Stimulated activated naive CD8-positive, alpha-beta T cell treated with anti-CD3 and anti-CD28 coated beads, Interleukin-15, amount 100 ng/mL, for 72 hours (primary cell): ENCODE measurements at regions not wholly inside any gene's neighbourhood (a gene's known extent, or its start where the extent isn't known, plus 50 kb on each side); places are given as distances from the start of the nearest gene placed in this dataset.

Experiments
- ATAC-seq: fragments of 150-1000 bp; cut with Tn5 transposase; 2 replicates; pipeline ENCODE4 v1.10.0; 2021; ENCODE audit warnings: mild to moderate bottlenecking, moderate library complexity
- DNase-seq, 2 donors: peaks; one replicate each; pipeline ENCODE4 v3.0.0; 2021 to 2022
- H3K27ac Mint-ChIP-seq, 2 donors: one replicate each; pipeline ENCODE4 v1.8.0; 2022; ENCODE audit warnings: mild to moderate bottlenecking in 2 of 2, mixed read lengths in 2 of 2, moderate library complexity in 2 of 2
- H3K27me3 Mint-ChIP-seq: one replicate; pipeline ENCODE4 v1.8.0; 2022; ENCODE audit warnings: mixed read lengths
- H3K4me1 Mint-ChIP-seq: one replicate; pipeline ENCODE4 v1.8.0; 2022; ENCODE audit warnings: mild to moderate bottlenecking, mixed read lengths
- H3K4me3 Mint-ChIP-seq, 2 donors: one replicate each; pipeline ENCODE4 v1.8.0; 2022; ENCODE audit warnings: mild to moderate bottlenecking in 2 of 2, mixed read lengths in 2 of 2, moderate library complexity in 1 of 2
- H3K9me3 Mint-ChIP-seq, 2 donors: one replicate each; pipeline ENCODE4 v1.8.0; 2022; ENCODE audit warnings: mixed read lengths in 2 of 2

DNA sequence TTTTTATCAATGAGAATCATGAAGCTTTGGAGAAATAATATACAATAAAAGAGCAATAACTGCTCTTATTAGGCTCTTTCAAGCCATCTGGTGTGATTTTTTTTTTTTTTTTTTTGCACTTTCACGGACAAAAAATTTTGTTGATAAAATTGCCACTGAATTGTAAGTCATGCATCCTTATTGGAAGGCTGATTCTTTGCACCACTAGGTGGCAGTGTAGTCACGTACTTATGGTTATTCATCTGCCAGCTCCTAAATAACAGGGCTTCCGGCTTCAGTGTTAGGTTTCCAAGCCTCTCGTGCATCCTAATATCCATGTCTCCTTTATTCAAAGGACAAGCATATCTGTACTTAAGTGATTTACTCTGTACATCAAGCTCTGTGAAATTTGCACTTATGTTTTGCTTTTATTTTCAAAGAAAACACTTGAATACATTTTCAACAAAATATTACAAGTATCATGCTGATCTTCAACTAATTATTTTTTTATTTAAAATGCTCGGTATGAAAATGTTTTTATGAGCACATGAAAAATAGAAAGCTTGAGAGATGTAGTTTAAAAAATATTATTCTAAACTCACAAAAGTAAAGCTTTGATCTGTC, 1578.3 kb upstream of the TENM3 start:
- Mint-ChIP-seq H3K27ac (no peak overlapping the region), H3K9me3 (no peaks in the 10 kb centered on the region), H3K27me3 (no peaks in the 10 kb centered on the region), H3K4me1 (peaks cover 6% of the 10 kb centered on the region), H3K4me3 (no peak overlapping the region)
- DNase-seq (peak; percentile 38 to 48), ATAC-seq (no peak)

DNA sequence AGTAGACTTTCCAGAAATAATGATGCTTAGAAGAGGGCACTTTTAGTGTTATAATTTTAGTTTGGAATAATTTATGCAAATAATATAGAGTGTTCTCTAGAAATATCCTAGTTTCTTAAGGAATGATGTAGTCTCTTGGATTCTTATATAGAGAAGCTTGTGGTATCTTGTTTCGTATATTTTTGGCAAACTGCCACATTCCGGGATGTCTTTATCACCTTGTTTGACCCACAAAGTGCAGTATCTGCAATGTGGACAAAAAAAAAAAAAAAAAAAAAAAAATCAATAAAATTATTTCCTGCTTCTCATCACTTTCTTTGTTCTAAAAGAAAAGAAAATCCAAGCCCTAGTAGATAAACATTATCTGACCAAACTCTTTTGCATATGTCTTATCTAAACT, 1577.7 kb upstream of the TENM3 start:
- Mint-ChIP-seq H3K27me3 (no peaks in the 10 kb centered on the region), H3K27ac (no peak overlapping the region), H3K4me3 (no peak overlapping the region), H3K9me3 (no peaks in the 10 kb centered on the region), H3K4me1 (peaks cover 6% of the 10 kb centered on the region)
- no peak for ATAC-seq
- DNase-seq = no peak

DNA sequence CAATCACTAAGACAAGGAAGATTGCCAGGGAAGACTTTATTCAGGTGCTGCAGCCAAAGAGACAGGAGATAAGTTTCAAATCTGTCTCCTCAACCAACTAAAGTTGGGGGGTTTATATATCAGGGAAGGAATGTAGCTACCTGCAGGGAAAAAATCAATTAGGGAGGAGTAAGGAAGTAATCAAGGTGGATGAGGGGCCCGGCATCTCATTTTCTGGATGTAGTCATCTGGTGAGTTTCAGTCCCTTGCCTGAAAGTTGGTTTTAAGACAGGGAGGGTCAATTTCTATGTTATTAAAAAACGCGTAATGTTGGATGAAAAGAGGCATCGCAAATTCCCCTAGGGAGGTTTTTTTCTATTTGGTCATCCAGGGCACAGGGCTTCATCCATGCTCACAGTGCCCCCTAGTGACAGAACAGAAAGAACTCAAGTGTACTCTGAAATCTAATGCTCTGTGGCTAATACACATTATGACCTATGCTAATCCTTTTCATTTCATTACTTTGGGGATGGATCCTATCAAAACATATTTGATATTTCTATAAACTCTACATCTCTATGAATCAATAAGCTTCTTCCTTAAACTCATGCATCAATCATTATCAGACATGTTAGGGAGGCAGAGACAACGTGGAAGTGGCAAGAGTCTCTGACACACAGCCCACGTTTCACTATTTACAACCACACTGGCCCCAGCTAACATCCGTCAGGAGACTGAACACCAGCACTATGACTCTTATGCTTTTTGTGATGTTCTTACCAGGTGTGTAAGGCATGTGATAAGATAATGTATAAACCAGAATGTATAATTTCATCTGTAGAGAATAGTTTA, 1577.0 kb upstream of the TENM3 start:
- Mint-ChIP-seq H3K27ac (no peak overlapping the region), H3K4me3 (no peak overlapping the region), H3K4me1 (peaks cover 6% of the 10 kb centered on the region), H3K9me3 (no peaks in the 10 kb centered on the region), H3K27me3 (no peaks in the 10 kb centered on the region)
- DNase-seq (peak in 1 of 2 donors; percentile 19), ATAC-seq (peak; percentile 67)

DNA sequence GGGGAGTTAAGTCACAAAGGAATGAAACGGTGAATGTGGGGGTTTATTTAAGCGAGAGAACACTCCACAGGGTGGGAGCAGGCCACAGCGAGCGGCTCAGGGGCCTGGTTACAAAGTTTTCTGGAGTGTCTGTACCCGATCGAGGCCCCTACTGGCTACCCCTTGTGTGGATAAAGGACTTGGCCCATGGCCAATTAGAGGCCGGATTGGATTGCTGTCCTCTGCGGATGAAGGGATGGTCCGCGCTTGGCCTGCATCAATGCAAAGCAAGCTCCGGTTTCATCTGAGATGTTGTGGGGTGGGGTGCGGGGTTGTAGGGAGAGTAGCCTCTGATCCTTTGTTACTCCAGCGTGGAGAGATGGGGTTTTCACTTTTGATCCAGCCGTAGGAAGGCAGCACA, 1574.5 kb upstream of the TENM3 start:
- no peaks in the 10 kb centered on the region for H3K9me3 Mint-ChIP-seq
- ATAC-seq (no peak), DNase-seq (no peak)
- H3K4me1 Mint-ChIP-seq = peaks cover 6% of the 10 kb centered on the region
- H3K4me3 Mint-ChIP-seq = no peak overlapping the region
- H3K27ac Mint-ChIP-seq = no peak overlapping the region
- no peaks in the 10 kb centered on the region for H3K27me3 Mint-ChIP-seq

DNA sequence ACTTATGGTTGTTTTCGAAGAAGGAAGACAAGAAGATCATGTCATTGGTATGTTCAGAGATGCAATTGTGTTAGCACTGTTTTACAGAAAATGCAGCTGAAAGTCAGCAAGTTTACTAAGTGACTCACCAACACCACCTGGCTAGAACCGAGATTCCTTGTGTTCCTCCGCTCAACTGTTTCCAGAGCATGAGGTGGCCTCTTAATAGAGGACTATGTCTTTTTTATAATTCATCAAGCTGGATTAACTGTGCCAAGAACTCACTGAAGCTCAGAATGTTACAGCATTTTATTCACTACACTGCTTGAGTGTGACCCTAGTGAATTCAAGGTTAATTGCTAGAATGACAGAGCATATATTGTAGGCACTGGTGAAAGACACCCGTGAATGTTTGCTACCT, 1573.5 kb upstream of the TENM3 start:
- H3K27me3 Mint-ChIP-seq = no peaks in the 10 kb centered on the region
- ATAC-seq (no peak), DNase-seq (no peak)
- H3K9me3 Mint-ChIP-seq = no peaks in the 10 kb centered on the region
- H3K27ac Mint-ChIP-seq = no peak overlapping the region
- H3K4me1 Mint-ChIP-seq = peaks cover 6% of the 10 kb centered on the region
- H3K4me3 Mint-ChIP-seq = no peak overlapping the region

DNA sequence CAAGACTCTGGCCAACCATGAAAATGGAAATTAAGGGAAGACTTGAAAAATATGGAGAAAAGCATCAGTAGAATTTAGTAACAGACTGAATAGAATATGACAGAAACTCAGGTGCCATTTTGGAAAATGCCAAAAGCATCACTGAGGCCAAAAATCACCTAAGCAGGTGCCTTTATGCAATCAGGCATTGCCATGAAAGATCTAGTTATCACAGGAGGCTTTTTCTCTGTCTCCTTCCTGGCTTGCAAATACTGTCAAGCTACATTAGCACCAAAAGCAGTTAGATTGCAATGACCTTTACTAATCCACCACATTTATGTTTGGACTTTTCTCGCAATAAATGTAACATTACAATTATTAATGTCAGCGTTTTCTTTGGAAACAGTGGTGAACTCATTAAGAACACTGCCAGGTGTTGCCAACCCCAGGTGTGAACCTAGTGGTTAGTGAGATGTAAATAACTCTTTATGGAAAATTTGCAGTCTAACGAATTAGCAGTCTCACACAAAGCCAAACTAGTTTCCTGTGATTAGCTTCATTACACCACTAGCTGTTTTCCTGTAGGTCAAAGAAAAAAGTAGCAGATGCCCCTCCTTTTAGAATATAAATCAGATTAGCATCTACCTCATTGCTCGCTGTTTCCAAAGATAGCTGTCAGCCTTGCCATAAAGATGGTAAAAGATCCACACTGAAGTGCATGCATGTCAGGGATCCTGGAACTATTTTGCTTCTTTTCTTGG, 1568.4 kb upstream of the TENM3 start:
- Mint-ChIP-seq H3K27ac (no peak overlapping the region), H3K27me3 (peaks cover 7% of the 10 kb centered on the region), H3K9me3 (peaks cover 0 to 6% of the 10 kb centered on the region in 2 donors), H3K4me3 (no peak overlapping the region), H3K4me1 (no peaks in the 10 kb centered on the region)
- no peak for DNase-seq
- no peak for ATAC-seq

DNA sequence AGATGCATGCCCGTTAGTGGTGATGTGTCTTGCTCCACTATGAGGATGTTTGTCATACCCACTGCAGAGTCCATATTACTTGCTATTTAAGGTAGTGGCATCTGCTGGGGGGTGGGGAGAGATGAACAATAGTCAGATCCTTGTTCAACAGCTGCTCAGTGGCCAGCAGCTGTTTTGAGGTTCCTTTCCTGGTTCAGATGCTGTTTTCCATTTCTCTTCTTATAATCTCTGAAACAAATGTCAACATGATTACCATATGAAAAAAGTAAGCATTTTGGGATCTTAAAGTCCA, 1567.9 kb upstream of the TENM3 start:
- H3K4me1 Mint-ChIP-seq = no peaks in the 10 kb centered on the region
- peaks cover 0 to 6% of the 10 kb centered on the region in 2 donors for H3K9me3 Mint-ChIP-seq
- ATAC-seq (no peak), DNase-seq (no peak)
- no peak overlapping the region for H3K4me3 Mint-ChIP-seq
- peaks cover 8% of the 10 kb centered on the region for H3K27me3 Mint-ChIP-seq
- no peak overlapping the region for H3K27ac Mint-ChIP-seq

DNA sequence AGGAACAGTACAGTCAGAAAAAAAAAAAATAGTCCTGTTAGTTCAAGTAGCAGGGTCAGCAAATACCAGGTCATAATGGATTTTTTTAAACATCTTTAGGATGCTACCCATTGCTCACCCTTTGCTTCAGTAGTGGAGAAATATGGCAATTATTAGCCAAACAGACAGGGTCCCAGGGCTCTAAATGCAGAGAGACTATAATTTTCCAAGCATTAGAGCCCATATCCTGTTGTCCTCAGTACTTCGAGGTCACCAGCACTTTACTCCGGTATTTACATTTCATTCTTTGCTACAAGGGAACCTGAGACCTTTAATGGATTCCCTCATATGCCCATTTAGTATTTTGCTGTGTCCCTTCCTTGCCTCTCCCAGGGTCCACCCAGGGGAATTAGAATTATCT, 1562.9 kb upstream of the TENM3 start:
- Mint-ChIP-seq H3K4me3 (no peak overlapping the region), H3K27me3 (peaks cover 8% of the 10 kb centered on the region), H3K9me3 (peaks cover 0 to 6% of the 10 kb centered on the region in 2 donors), H3K27ac (no peak overlapping the region), H3K4me1 (no peaks in the 10 kb centered on the region)
- DNase-seq = no peak
- no peak for ATAC-seq

DNA sequence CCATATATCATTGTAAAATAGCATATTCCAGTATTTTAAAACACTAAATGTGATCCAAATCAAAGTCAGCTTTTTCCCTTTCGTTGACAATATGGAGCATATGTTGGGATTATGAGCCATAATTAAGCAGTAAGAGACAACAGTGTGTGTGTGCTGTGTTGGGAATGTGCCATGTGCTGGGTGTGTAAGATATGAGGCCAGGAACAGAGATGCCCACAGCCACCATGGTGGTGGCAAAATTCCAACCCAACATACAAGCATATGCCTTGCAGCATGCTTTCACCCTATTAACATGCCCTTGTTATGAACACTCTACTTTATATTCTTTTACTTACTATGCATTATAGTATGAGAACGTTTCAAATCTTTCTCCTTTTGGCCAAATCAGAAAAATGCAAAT, 1560.4 kb upstream of the TENM3 start:
- Mint-ChIP-seq H3K4me3 (no peak overlapping the region), H3K9me3 (peaks cover 0 to 6% of the 10 kb centered on the region in 2 donors), H3K27ac (no peak overlapping the region), H3K27me3 (peaks cover 8% of the 10 kb centered on the region), H3K4me1 (no peaks in the 10 kb centered on the region)
- no peak for ATAC-seq
- DNase-seq = no peak

DNA sequence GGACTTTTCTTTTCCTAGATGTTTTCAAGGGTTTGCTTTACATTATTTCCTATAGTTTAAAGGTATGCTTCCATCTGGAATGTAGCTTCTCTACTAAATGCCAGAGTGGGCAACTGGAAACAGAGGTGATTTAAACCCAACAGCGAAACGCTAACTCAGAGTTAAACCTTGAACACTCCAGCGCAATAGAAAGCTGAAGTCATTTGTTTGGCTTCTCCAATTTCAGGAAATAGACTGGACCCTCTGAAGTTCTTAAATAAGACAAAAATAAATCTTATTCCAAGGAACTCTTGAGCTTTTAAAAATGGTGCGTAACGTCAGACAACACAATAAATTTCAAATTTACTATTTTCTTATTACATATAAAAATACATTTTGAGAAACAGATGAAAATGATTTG, 1560.0 kb upstream of the TENM3 start:
- Mint-ChIP-seq H3K4me1 (no peaks in the 10 kb centered on the region), H3K4me3 (no peak overlapping the region), H3K27ac (no peak overlapping the region), H3K27me3 (peaks cover 8% of the 10 kb centered on the region), H3K9me3 (peaks cover 0 to 2% of the 10 kb centered on the region in 2 donors)
- DNase-seq (no peak), ATAC-seq (no peak)

DNA sequence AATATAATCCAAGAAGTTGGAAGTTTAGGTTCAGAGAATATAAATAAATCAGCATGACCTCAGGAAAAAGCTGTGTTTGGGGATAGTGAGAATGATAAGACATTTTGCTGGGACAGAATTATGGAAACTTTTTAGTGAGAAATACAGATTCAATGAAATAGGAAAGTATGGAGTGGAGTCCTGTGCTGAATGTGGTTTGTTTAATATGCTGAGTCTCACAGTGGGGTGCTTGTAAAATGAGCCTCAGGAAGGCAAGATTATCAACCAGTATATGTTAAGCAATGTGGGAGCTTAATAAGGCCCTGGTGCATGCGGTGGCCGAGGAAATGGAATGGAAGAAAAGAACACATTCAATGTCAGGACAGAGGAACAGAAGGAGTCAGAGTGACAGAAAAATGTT, 1554.7 kb upstream of the TENM3 start:
- no peak for ATAC-seq
- DNase-seq = no peak
- Mint-ChIP-seq H3K4me3 (no peak overlapping the region), H3K9me3 (peaks cover 0 to under 1% of the 10 kb centered on the region in 2 donors), H3K27me3 (no peaks in the 10 kb centered on the region), H3K27ac (no peak overlapping the region), H3K4me1 (no peaks in the 10 kb centered on the region)

DNA sequence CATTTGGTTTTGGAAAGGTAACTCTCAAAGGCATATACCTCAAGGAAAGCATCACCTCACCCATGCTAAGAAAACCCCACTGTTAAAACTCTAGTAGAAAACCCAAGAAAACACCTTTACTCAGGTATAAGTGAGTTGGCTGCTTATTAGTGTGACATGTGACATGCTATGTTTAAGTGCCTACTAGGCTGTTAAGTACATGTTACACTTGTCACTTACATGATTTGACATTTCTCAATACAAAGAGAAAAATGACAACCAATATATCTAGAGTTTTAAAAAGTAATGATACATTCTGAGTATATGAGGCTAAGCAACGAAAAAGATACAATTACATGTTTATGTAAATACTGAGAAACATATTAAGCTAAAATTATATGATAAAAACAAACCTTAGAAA, 1548.3 kb upstream of the TENM3 start:
- no peaks in the 10 kb centered on the region for H3K4me1 Mint-ChIP-seq
- H3K9me3 Mint-ChIP-seq = peaks cover 8 to 11% of the 10 kb centered on the region in 2 donors
- H3K27ac Mint-ChIP-seq = no peak overlapping the region
- ATAC-seq = no peak
- H3K4me3 Mint-ChIP-seq = no peak overlapping the region
- H3K27me3 Mint-ChIP-seq = no peaks in the 10 kb centered on the region
- DNase-seq = no peak

DNA sequence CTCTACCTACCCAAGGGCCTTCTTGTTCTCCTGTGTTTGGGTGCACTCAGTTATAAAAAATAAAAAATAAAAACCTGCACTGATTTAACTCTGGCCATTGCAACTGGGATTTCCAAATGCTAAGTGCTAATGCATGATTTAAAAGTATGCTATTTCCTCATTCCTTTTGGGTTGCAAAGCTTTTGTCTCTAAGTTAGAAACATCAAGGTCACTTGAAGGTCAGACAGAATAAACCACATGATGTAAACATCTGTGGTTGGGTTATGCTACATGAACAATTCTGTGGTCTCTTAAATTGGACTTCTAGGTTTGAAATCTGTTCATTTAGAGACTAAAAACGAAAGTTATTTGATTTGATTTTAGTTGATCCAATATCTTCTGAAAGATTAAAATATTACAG, 1547.4 kb upstream of the TENM3 start:
- Mint-ChIP-seq H3K27me3 (no peaks in the 10 kb centered on the region), H3K4me3 (no peak overlapping the region), H3K27ac (no peak overlapping the region), H3K4me1 (no peaks in the 10 kb centered on the region), H3K9me3 (peaks cover 8 to 11% of the 10 kb centered on the region in 2 donors)
- ATAC-seq = no peak
- DNase-seq = no peak

DNA sequence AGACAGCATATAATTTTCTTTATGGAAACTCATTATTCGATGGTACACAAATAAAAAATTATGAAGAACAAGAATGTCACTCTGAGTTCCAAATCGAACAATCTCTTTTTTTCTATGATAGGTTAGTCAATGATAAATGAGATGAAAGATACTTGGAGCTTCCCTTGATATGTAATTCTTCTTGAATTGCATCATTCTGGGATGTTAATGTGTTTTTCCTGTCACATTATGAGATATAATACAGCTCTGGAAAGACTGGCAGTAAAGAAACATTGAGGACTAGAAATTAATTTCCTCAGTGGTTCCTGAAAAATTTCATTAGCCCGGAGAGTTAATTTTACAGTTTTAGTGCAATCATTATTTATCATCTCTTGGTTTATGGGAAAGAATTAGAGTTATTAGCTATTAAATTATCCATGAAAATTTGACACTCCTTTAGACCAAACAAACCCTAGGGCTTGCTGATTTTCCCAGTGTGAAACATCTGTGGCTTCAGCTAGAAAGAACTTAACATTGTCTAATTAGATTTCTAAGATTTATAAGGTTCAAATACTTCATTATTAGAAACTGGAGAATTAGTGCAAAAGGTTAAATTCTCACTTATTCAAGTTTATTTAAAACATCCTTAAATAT, 1546.6 kb upstream of the TENM3 start:
- Mint-ChIP-seq H3K4me3 (no peak overlapping the region), H3K9me3 (peaks cover 8 to 11% of the 10 kb centered on the region in 2 donors), H3K4me1 (no peaks in the 10 kb centered on the region), H3K27me3 (no peaks in the 10 kb centered on the region), H3K27ac (no peak overlapping the region)
- DNase-seq = no peak
- ATAC-seq = no peak

DNA sequence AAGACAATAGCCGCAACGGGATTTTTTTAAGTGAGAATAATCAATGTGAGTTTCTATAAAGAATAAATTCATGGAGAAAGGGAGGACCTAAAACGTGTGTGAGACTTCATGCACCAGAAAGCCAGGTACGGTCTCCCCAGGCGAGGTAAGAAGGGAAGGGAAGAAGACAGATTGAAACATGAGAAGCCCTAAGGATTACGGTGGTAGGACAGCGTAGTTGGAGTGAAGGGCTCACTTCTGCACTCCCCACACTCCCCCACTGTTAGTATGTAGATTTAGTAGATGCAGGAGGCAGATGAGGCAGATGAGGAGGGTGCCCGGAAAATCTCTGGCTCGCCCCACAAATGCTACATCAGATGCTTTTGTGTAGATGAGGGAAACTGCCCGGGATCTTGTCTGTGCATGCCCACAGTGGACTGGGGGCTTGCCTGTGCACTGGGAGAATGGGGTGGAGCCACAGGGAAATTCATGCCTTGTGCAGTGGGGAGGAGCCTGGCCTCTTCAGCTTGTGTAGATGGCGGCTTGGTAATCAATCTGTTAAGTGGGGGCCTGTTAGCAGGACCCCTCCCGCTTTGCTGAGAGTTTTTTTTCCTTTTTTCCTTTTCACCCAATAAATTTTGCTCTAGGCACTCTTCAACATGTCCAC, 1544.5 kb upstream of the TENM3 start:
- no peak for ATAC-seq
- no peak overlapping the region for H3K27ac Mint-ChIP-seq
- no peaks in the 10 kb centered on the region for H3K27me3 Mint-ChIP-seq
- no peak overlapping the region for H3K4me3 Mint-ChIP-seq
- H3K9me3 Mint-ChIP-seq = peaks cover 6 to 8% of the 10 kb centered on the region in 2 donors
- no peaks in the 10 kb centered on the region for H3K4me1 Mint-ChIP-seq
- no peak for DNase-seq
